AG09309 (cell line): ENCODE measurements at regions not wholly inside any gene's neighbourhood (a gene's known extent, or its start where the extent isn't known, plus 50 kb on each side); places are given as distances from the start of the nearest gene placed in this dataset.

ENCODE experiments used
- DNase-seq: peaks from one replicate; pipeline ENCODE4 v3.0.0-alpha.2; 2010; ENCODE audit warnings: low read depth
- H3K4me3 ChIP-seq: 2 replicates; pipeline ENCODE4 v1.5.1; 2011; ENCODE audit warnings: mild to moderate bottlenecking, low read depth, low read length, moderate library complexity; ENCODE audit not compliant: control insufficient read depth
- TF ChIP-seq, protein P1 (sequence below): IDR thresholded peaks from 2 replicates; pipeline ENCODE4 v1.5.1; 2011; ENCODE audit warnings: mild to moderate bottlenecking, low read depth, low read length, inconsistent platforms; ENCODE audit not compliant: insufficient read depth, control insufficient read depth; ENCODE audit errors: missing control alignments

DNA sequence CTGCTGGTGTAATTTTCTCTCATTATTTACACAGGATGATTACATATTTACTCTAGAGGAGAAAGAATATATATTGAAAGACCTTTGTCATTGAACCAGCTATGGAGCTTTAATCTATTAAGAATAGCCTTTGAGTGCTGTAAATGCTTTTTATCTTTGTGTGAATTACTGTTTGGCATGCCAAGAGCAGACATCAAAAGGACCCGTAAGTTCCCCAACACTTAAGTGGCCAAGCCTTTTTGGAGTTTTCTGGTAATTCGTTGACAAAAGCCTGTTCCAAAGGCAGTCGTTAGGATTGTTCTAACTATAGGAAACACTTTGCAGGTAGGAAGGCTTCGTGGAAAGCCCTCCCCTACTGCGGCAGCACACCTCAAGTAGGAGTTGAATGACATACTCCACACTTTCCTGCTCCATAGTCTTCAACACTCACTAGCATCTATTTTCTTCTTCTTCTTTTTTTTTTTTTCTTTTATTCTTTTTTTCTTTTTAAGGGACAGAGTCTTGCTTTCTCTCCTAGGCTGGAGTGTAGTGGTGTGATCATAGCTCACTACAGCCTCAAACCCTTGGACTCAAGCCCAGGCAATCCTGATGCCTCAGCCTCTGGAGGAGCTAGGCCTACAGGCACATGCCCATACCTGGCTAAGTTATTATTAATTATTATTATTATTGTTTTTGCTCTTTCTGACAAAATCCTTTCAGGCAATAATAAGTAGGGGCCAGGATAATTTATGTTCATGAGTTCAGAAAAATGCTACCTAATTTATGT, 98.6 kb downstream of the SUCNR1 start:
- TF ChIP-seq, protein P1, sequence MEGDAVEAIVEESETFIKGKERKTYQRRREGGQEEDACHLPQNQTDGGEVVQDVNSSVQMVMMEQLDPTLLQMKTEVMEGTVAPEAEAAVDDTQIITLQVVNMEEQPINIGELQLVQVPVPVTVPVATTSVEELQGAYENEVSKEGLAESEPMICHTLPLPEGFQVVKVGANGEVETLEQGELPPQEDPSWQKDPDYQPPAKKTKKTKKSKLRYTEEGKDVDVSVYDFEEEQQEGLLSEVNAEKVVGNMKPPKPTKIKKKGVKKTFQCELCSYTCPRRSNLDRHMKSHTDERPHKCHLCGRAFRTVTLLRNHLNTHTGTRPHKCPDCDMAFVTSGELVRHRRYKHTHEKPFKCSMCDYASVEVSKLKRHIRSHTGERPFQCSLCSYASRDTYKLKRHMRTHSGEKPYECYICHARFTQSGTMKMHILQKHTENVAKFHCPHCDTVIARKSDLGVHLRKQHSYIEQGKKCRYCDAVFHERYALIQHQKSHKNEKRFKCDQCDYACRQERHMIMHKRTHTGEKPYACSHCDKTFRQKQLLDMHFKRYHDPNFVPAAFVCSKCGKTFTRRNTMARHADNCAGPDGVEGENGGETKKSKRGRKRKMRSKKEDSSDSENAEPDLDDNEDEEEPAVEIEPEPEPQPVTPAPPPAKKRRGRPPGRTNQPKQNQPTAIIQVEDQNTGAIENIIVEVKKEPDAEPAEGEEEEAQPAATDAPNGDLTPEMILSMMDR, result no peak
- no peak overlapping the region for H3K4me3 ChIP-seq
- DNase-seq, result no peak

DNA sequence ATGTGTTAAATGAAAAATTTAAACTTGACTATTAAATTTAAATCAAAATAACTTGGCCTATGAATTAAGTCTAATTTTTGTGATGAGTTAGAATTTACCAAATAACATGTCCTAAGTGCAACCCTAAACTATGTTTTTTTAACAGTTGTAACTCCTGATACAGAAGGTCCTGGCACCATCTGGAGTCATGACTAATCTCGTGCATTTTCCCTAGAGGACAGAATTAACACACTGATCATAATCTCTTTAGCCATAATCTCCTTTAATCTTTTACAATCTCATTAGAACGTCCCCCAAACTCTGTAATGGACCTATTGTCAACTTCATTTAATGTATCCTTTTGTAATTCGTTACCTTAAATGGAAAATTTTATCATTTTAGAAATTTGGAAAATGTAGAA, 100.6 kb downstream of the SUCNR1 start:
- no peak for DNase-seq
- H3K4me3 ChIP-seq, result no peak overlapping the region
- TF ChIP-seq, protein P1, result no peak

DNA sequence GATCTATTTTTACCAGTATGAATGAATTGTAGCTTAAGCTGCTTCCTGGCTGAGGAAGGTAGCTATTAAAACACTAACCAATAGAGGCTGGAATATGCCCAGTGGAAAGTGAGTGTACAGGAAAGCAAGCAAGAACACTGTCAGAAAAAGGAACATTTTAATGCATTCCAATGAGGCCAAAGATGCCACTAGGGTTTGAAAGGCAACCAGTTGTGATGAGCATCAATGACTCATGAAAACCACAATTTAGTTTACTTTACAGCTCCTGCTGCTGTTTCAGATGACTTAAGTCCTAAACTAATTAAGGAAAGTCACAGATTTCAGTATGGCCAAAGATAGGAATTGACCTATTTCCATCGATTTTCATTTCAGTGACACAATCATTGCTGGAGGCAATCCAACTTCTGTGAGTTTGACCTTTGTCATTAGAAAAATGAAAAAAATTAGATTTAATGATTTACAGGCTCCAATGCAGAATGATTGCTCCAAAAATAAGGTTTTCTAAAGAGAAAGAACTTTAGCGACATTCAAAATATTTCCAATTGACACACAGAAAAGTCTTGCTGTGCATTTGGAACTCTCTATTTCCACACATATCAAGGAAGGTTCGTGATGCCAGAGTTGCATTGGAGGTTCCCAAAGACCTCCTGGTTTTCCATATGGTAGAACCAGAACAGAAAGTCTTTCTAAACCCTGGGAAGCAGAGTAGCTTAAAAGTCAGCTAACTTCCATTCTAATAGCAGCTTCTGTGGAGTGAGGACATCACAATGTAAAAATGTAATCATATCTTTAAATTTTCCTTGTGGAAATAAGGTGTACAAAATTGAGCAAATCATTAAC, 103.0 kb downstream of the SUCNR1 start:
- TF ChIP-seq, protein P1, result no peak
- no peak overlapping the region for H3K4me3 ChIP-seq
- DNase-seq, result peak; percentile 96

DNA sequence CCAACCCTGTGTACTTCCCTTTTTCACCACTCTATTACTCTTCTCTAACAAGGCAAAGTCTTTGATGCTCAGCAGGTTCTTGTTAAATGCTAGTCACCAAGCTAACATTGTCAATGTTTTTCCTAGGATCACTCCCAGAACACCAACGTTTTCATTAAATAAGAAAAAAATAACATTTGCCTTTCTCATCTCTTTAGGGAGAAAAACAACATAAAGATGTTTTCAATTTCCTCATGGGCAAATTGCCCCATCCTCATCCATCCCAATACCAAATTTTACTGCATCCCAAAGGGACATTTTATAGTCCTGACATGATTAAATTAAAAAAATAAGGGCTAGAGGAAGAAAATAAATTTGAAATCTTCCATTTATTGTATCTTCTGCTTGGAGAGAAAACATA, 106.5 kb downstream of the SUCNR1 start:
- H3K4me3 ChIP-seq, result no peak overlapping the region
- TF ChIP-seq, protein P1, result no peak
- DNase-seq, result peak; percentile 28

DNA sequence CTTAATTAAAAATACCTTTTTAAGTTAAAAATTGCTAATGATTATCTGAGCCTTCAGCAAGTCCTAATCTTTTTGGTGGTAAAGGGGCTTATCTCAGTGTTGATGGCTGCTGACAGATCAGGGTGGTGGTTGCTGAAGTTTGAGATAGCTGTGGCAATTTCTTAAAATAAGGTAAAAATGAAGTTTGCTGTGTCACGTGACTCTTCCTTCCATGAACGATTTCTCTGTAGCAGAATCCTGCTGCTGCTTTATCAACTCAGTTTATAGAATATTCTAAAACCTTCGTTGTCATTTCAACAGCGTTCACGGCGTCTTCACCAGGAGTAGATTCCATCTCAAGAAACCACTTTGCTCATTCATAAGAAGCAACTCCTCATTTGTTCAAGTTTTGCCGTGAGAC, 110.1 kb downstream of the SUCNR1 start:
- TF ChIP-seq, protein P1, result no peak
- DNase-seq, result no peak
- H3K4me3 ChIP-seq, result no peak overlapping the region

DNA sequence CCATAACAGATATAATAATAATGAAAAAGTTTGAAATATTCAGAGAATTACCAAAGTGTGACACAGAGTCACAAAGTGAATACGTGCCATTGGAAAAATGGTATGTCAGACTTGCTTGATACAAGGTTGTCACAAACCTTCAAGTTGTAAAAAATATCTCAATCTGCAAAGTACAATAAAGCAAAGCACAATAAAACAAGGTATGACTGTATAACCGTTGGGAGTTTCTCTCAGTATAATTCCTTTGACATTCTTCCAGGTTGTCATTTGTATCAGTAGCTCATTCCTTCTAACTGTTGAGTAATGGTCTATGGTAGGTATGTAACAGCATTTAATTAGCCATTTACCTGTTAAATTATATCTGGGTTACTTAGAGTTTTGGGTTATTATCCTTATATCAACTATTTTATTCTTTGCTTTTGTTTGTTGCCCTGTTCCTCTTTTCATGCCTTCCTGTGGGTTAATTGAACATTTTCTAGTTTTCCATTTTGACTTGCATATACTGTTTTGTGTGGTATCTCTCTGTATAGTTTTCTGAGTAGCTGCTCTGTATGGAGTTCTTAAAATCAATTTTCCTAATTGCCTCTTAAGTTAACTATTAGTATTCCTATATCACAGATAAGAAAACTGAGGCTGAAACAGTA, 112.5 kb downstream of the SUCNR1 start:
- H3K4me3 ChIP-seq, result no peak overlapping the region
- DNase-seq, result no peak
- TF ChIP-seq, protein P1, result no peak
